Breast epithelium (tissue), 3 donors: ENCODE measurements at regions not wholly inside any gene's neighbourhood (a gene's known extent, or its start where the extent isn't known, plus 50 kb on each side); places are given as distances from the start of the nearest gene placed in this dataset.

Experiments
- POLR2A ChIP-seq: fragments of 450-650 bp; IDR thresholded peaks from one replicate; pipeline ENCODE4 v1.6.1; 2016; ENCODE audit warnings: antibody characterized with exemption, mild to moderate bottlenecking, moderate library complexity
- POLR2AphosphoS5 ChIP-seq, 3 donors: sonication (generic); formaldehyde crosslinking; IDR thresholded peaks; one replicate each; pipeline ENCODE4 v1.6.1; 2017; ENCODE audit warnings: antibody characterized with exemption in 3 of 3
- TF ChIP-seq, protein P1 (sequence below), 3 donors: fragments of 450-650 bp; IDR thresholded peaks; one replicate each; pipeline ENCODE4 v1.5.1; 2016 to 2017; ENCODE audit warnings: antibody characterized with exemption in 3 of 3, mild to moderate bottlenecking in 3 of 3, moderate library complexity in 3 of 3

DNA sequence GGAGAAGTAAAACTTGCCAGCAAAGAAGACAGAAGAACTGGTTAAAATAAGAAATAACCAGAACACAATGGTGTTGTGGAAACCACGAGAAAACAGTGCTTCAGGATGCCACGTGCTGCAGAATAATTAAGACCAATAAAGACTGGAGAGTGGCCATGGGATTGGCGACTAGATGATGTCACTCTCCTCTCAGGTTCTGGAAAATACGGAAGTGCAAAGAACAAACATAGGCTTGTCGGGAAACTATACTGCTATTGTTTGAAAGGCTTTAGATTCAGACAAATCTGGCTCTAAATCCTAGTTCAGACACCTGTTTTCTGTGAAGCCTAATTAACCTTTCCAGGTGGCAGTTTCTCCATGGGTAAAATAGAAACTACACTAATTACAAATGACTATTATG is 138.4 kb upstream of the STXBP5 start:
- TF ChIP-seq, protein P1, sequence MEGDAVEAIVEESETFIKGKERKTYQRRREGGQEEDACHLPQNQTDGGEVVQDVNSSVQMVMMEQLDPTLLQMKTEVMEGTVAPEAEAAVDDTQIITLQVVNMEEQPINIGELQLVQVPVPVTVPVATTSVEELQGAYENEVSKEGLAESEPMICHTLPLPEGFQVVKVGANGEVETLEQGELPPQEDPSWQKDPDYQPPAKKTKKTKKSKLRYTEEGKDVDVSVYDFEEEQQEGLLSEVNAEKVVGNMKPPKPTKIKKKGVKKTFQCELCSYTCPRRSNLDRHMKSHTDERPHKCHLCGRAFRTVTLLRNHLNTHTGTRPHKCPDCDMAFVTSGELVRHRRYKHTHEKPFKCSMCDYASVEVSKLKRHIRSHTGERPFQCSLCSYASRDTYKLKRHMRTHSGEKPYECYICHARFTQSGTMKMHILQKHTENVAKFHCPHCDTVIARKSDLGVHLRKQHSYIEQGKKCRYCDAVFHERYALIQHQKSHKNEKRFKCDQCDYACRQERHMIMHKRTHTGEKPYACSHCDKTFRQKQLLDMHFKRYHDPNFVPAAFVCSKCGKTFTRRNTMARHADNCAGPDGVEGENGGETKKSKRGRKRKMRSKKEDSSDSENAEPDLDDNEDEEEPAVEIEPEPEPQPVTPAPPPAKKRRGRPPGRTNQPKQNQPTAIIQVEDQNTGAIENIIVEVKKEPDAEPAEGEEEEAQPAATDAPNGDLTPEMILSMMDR (IDR thresholded peaks at IDR 0.05), result no peak
- TF ChIP-seq POLR2A, result no peak
- no peak for TF ChIP-seq POLR2AphosphoS5 (IDR thresholded peaks at IDR 0.05)
